SU-DHL-6 (cell line): ENCODE measurements at regions not wholly inside any gene's neighbourhood (a gene's known extent, or its start where the extent isn't known, plus 50 kb on each side); places are given as distances from the start of the nearest gene placed in this dataset.

ENCODE experiments used
- H2AFZ ChIP-seq: fragments of 200-600 bp; sonication (generic); 2 replicates; pipeline ENCODE4 v1.6.1; 2014; ENCODE audit warnings: low read depth, mild to moderate bottlenecking, moderate library complexity, mixed read lengths, antibody characterized with exemption, low read length; ENCODE audit not compliant: severe bottlenecking
- H3F3A ChIP-seq: fragments of 200-600 bp; shearing (Covaris generic); 2 replicates; pipeline ENCODE4 v1.6.0; 2016; ENCODE audit warnings: antibody characterized with exemption, mild to moderate bottlenecking; ENCODE audit not compliant: insufficient read depth
- H3K27ac ChIP-seq: fragments of 200-600 bp; sonication (generic); 2 replicates; pipeline ENCODE4 v1.5.1; 2016; ENCODE audit warnings: low read depth, mild to moderate bottlenecking, low read length, moderate library complexity, mixed read lengths
- H3K27me3 ChIP-seq: fragments of 200-600 bp; sonication (generic), shearing (Covaris generic); 2 replicates; pipeline ENCODE4 v1.6.0; 2014; ENCODE audit warnings: mild to moderate bottlenecking, low read length
- H3K36me3 ChIP-seq: fragments of 200-600 bp; sonication (generic); 2 replicates; pipeline ENCODE4 v1.6.1; 2014; ENCODE audit warnings: mild to moderate bottlenecking, low read length, mixed read lengths
- H3K4me2 ChIP-seq: fragments of 300-600, 200-600 bp; shearing (Covaris generic), sonication (generic); 2 replicates; pipeline ENCODE4 v1.6.0; 2014; ENCODE audit warnings: low read length, low read depth, mild to moderate bottlenecking; ENCODE audit not compliant: poor library complexity, severe bottlenecking
- H3K4me3 ChIP-seq: fragments of 200-600 bp; sonication (generic); 2 replicates; pipeline ENCODE4 v1.5.1; 2014; ENCODE audit warnings: antibody characterized with exemption, low read length, mild to moderate bottlenecking, mixed read lengths; ENCODE audit not compliant: insufficient read depth, poor library complexity, severe bottlenecking
- H3K79me2 ChIP-seq: fragments of 200-600 bp; sonication (generic); 2 replicates; pipeline ENCODE4 v1.6.1; 2014; ENCODE audit warnings: mild to moderate bottlenecking, low read length, moderate library complexity; ENCODE audit not compliant: insufficient read depth
- H3K9ac ChIP-seq: fragments of 200-600 bp; sonication (generic); 2 replicates; pipeline ENCODE4 v1.7.0; 2014; ENCODE audit warnings: mild to moderate bottlenecking, low read length
- H3K9me2 ChIP-seq: fragments of 200-600 bp; sonication (generic); replicated peaks from 2 replicates; pipeline ENCODE4 v1.6.1; 2014; ENCODE audit warnings: low read length; ENCODE audit not compliant: insufficient read depth
- H3K9me3 ChIP-seq: fragments of 200-600 bp; sonication (generic); 2 replicates; pipeline ENCODE4 v1.6.1; 2014; ENCODE audit warnings: low read length, mixed read lengths; ENCODE audit not compliant: insufficient read depth
- H4K20me1 ChIP-seq: fragments of 200-600 bp; sonication (generic); 2 replicates; pipeline ENCODE4 v1.6.1; 2014; ENCODE audit warnings: low read depth, mild to moderate bottlenecking, antibody characterized with exemption, low read length, moderate library complexity, mixed read lengths
- EZH2phosphoT487 ChIP-seq: fragments of 200-600 bp; sonication (generic), shearing (Covaris generic); conservative IDR thresholded peaks from 2 replicates; pipeline ENCODE4 v1.6.1; 2018; ENCODE audit warnings: mild to moderate bottlenecking, antibody characterized with exemption, low read length, moderate library complexity, mixed read lengths
- TF ChIP-seq, protein P1 (sequence below): fragments of 200-600 bp; sonication (generic); IDR thresholded peaks from one replicate; pipeline ENCODE4 v1.5.1; 2017; ENCODE audit warnings: antibody characterized with exemption, mild to moderate bottlenecking, low read length, moderate library complexity; ENCODE audit not compliant: insufficient read depth, poor library complexity, severe bottlenecking

DNA sequence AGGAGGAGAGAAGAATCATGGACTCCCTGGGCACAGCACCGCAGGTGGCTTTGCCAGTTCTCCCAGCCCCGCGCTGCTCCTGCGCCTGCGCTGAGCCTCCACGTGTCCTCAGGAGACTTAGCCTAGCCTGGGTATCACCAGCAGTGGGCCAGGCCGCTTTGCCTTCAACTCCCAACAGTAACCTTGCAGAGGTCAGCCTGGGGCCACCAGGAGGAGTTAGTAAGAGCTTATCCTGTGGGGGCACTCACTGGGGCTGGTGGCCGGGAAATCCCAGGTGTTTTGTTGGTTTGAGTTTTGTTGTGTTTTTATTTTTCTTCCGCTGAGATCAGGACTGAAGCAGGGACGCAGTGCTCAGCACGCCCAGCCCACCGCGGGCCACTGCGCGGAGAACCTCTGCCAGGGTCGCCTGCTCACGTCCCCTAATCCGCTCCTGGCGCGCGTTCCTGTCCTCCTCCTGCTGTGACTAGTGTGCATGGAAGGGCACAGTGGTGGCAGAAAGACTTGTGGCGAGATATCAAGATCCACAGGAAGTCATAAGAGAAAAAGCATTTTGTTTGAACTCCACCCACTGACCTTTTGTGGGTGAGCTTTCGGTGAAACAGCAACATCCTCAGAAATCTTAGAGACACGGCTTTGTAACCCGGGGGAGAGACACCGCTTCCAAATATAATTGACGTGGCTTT, 207.4 kb upstream of the RFC3 start:
- TF ChIP-seq, protein P1, sequence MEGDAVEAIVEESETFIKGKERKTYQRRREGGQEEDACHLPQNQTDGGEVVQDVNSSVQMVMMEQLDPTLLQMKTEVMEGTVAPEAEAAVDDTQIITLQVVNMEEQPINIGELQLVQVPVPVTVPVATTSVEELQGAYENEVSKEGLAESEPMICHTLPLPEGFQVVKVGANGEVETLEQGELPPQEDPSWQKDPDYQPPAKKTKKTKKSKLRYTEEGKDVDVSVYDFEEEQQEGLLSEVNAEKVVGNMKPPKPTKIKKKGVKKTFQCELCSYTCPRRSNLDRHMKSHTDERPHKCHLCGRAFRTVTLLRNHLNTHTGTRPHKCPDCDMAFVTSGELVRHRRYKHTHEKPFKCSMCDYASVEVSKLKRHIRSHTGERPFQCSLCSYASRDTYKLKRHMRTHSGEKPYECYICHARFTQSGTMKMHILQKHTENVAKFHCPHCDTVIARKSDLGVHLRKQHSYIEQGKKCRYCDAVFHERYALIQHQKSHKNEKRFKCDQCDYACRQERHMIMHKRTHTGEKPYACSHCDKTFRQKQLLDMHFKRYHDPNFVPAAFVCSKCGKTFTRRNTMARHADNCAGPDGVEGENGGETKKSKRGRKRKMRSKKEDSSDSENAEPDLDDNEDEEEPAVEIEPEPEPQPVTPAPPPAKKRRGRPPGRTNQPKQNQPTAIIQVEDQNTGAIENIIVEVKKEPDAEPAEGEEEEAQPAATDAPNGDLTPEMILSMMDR: no peak
- no peak for TF ChIP-seq EZH2phosphoT487

GRCh38 chr13:33611121-33611805, 206.7 kb upstream of the RFC3 start:
- Histone ChIP-seq H3K36me3 (no peaks in the 10 kb centered on the region), H3K4me2 (no peak overlapping the region), H3K9ac (no peak overlapping the region), H3K27ac (no peak overlapping the region), H3K27me3 (no peaks in the 10 kb centered on the region), H4K20me1 (no peaks in the 10 kb centered on the region), H3F3A (no peaks in the 10 kb centered on the region), H2AFZ (no peak overlapping the region), H3K9me2 (no peaks in the 10 kb centered on the region), H3K79me2 (no peaks in the 10 kb centered on the region), H3K9me3 (no peaks in the 10 kb centered on the region), H3K4me3 (no peak overlapping the region)
- TF ChIP-seq, protein P1: no peak
- no peak for TF ChIP-seq EZH2phosphoT487

More for the DNA sequence above, 207.4 kb upstream of the RFC3 start:
- no peak overlapping the region for H2AFZ ChIP-seq
- H4K20me1 ChIP-seq: no peaks in the 10 kb centered on the region
- no peaks in the 10 kb centered on the region for H3K9me3 ChIP-seq
- H3K27ac ChIP-seq: no peak overlapping the region
- no peaks in the 10 kb centered on the region for H3F3A ChIP-seq
- H3K36me3 ChIP-seq: no peaks in the 10 kb centered on the region
- no peak overlapping the region for H3K4me3 ChIP-seq
- H3K79me2 ChIP-seq: no peaks in the 10 kb centered on the region
- no peaks in the 10 kb centered on the region for H3K9me2 ChIP-seq
- H3K9ac ChIP-seq: no peak overlapping the region
- no peak overlapping the region for H3K4me2 ChIP-seq
- no peaks in the 10 kb centered on the region for H3K27me3 ChIP-seq

DNA sequence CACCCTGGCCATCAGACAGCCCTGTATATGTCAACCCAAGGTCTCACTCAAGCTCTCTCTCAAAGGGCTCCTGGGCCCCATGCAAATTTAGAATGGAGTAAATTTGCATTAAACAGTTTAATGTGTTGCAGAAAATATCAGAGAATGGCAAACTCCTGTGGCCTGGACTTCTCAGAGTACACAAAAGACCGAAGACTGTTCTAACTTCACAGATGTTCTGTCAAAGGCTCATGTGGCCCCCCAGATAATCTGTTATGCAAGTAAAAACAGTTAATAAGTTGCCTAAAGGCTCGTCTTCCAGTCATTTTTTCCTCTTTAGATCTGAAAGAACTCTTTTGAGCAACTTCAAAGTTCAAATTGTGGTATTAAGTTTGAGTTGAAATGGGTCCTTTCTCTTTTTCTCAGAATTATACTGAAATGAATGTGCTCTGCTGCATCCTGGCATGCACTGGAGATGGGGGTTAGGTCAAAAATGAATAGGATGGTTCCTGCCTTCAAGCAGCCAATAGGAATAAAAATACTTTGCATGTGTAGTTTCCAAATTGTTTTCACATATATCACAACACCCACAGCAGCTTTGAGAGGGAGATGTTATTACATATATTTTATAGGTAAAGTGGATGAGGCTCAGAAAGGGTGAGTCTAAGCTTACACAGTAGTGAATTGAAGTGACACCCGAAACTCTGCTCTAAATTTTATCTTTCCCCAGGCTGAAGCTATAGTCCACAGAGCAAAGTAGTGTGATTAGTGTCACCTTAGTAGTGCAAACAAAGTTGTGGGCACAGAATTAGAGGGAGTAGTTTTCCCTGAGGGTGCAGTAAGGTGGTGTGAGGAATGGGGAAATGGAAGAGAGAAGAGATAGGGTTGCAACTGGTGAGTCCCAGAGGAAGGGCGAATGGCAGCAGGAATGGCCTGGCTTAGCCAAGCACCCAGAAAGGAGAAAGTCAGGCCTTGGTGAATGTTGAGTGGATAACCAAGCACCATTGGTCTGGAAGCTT, 205.0 kb upstream of the RFC3 start:
- Histone ChIP-seq H3K79me2 (no peaks in the 10 kb centered on the region), H4K20me1 (no peaks in the 10 kb centered on the region), H2AFZ (no peak overlapping the region), H3K9me2 (no peaks in the 10 kb centered on the region), H3K27me3 (no peaks in the 10 kb centered on the region), H3K9me3 (no peaks in the 10 kb centered on the region), H3K27ac (no peak overlapping the region), H3K9ac (no peak overlapping the region), H3K4me2 (no peak overlapping the region), H3F3A (no peaks in the 10 kb centered on the region), H3K4me3 (no peak overlapping the region), H3K36me3 (no peaks in the 10 kb centered on the region)
- TF ChIP-seq EZH2phosphoT487: no peak
- TF ChIP-seq, protein P1: no peak
